Endothelial cell of umbilical vein (primary cell): ENCODE measurements at regions not wholly inside any gene's neighbourhood (a gene's known extent, or its start where the extent isn't known, plus 50 kb on each side); places are given as distances from the start of the nearest gene placed in this dataset.

ENCODE experiments used
- BruUV-seq: library from RNA; stranded (reverse); fragments of 400-500 nt; replicated peaks from 2 replicates; lab custom pipeline; 2021; lab: Mats Ljungman, UMichigan
- CTCF ChIA-PET: fragments of 300-600, 350-600 bp; sonication (Branson Sonifier 250); formaldehyde crosslinking; loops from one replicate; lab custom pipeline; 2021; ENCODE audit warnings: antibody characterized with exemption, inconsistent platforms; lab: Charles Lee
- POLR2A ChIA-PET: fragments of 300-600, 350-600 bp; sonication (Branson Sonifier 250); formaldehyde crosslinking; loops from one replicate; lab custom pipeline; 2021; ENCODE audit warnings: antibody characterized with exemption, inconsistent platforms; lab: Charles Lee
- DNase-seq: peaks from one replicate; pipeline ENCODE4 v3.0.0-alpha.2; 2011; ENCODE audit warnings: low read depth, low spot score
- FAIRE-seq: peaks from 2 replicates; lab custom pipeline; 2011; peaks lifted over from hg19 to GRCh38; lab: Jason Lieb, UNC
- H2AFZ ChIP-seq: 2 replicates; pipeline ENCODE4 v1.6.0; 2012; ENCODE audit warnings: low read depth, low read length, control low read depth, inconsistent platforms
- H3K27ac ChIP-seq: 2 replicates; pipeline ENCODE4 v1.5.1; 2011; ENCODE audit warnings: low read depth, mild to moderate bottlenecking, control low read depth, low read length, moderate library complexity; ENCODE audit not compliant: insufficient read depth
- H3K27me3 ChIP-seq, 2 experiments: 2 replicates each; pipeline versions ENCODE4 v1.6.0 to v1.6.1; 2011; ENCODE audit warnings: low read length in 2 of 2, mixed read lengths in 1 of 2; ENCODE audit not compliant: control insufficient read depth in 2 of 2, insufficient read depth in 2 of 2
- H3K36me3 ChIP-seq, 2 experiments: 2 replicates in 1 of 2; 3 replicates in 1 of 2; pipeline ENCODE4 v1.5.1; 2011; ENCODE audit warnings: low read length in 2 of 2, mild to moderate bottlenecking in 1 of 2, moderate library complexity in 1 of 2; ENCODE audit not compliant: control insufficient read depth in 2 of 2, insufficient read depth in 2 of 2; ENCODE audit errors: extremely low read depth in 1 of 2
- H3K4me1 ChIP-seq: 3 replicates; pipeline ENCODE4 v1.5.1; 2011; ENCODE audit warnings: mild to moderate bottlenecking, low read length; ENCODE audit not compliant: control insufficient read depth, insufficient read depth; ENCODE audit errors: extremely low read depth
- H3K4me2 ChIP-seq: 2 replicates; pipeline ENCODE4 v1.6.1; 2011; ENCODE audit warnings: low read length, control low read depth, mixed read lengths; ENCODE audit not compliant: insufficient read depth
- H3K4me3 ChIP-seq, 3 experiments: fragments of 200-600 bp in 1 of 3; sonication (generic), shearing (Covaris generic) in 1 of 3; replicated peaks in 1 of 3; 2 replicates each; pipeline ENCODE4 v1.5.1; 2011 to 2016; ENCODE audit warnings: control low read depth in 3 of 3, low read length in 3 of 3, mild to moderate bottlenecking in 2 of 3, inconsistent platforms in 1 of 3, low read depth in 1 of 3, moderate library complexity in 1 of 3; ENCODE audit not compliant: insufficient read depth in 1 of 3
- H3K79me2 ChIP-seq: 2 replicates; pipeline ENCODE4 v1.6.0; 2012; ENCODE audit warnings: low read length, inconsistent platforms; ENCODE audit not compliant: control insufficient read depth, insufficient read depth
- H3K9ac ChIP-seq: replicated peaks from 2 replicates; pipeline ENCODE3; 2011; ENCODE audit warnings: low read length, control low read depth; ENCODE audit not compliant: insufficient read depth; ENCODE audit errors: extremely low read depth
- H3K9me1 ChIP-seq: replicated peaks from 3 replicates; pipeline ENCODE4 v1.6.0; 2011; ENCODE audit warnings: mild to moderate bottlenecking, low read length; ENCODE audit not compliant: control insufficient read depth, insufficient read depth; ENCODE audit errors: extremely low read depth
- H3K9me3 ChIP-seq: replicated peaks from 2 replicates; pipeline ENCODE4 v1.5.1; 2012; ENCODE audit warnings: low read length, inconsistent platforms; ENCODE audit not compliant: control insufficient read depth, insufficient read depth
- H4K20me1 ChIP-seq: replicated peaks from 2 replicates; pipeline ENCODE3; 2011; ENCODE audit warnings: mild to moderate bottlenecking, low read length; ENCODE audit not compliant: control insufficient read depth, insufficient read depth; ENCODE audit errors: extremely low read depth
- EZH2 ChIP-seq: IDR thresholded peaks from 2 replicates; pipeline ENCODE4 v1.6.1; 2012; ENCODE audit warnings: borderline replicate concordance, low read depth, mild to moderate bottlenecking, moderate library complexity, low read length, inconsistent platforms; ENCODE audit not compliant: severe bottlenecking
- FOS ChIP-seq: IDR thresholded peaks from 2 replicates; pipeline ENCODE4 v1.6.1; 2011; ENCODE audit warnings: mild to moderate bottlenecking, low read length, moderate library complexity, borderline replicate concordance; ENCODE audit not compliant: insufficient read depth
- GATA2 ChIP-seq: IDR thresholded peaks from 2 replicates; pipeline ENCODE4 v1.7.0; 2011; ENCODE audit warnings: low read depth, mild to moderate bottlenecking, moderate library complexity, mixed read lengths, low read length; ENCODE audit not compliant: insufficient read length, insufficient read depth
- JUN ChIP-seq: IDR thresholded peaks from 2 replicates; pipeline ENCODE4 v1.6.1; 2011; ENCODE audit warnings: borderline replicate concordance, low read depth; ENCODE audit not compliant: insufficient read length, insufficient read depth
- MYC ChIP-seq: IDR thresholded peaks from one replicate; pipeline ENCODE4 v1.6.1; 2011; ENCODE audit warnings: mild to moderate bottlenecking, low read depth, low read length
- POLR2A ChIP-seq: IDR thresholded peaks from 2 replicates; pipeline ENCODE4 v1.6.1; 2012; ENCODE audit warnings: low read depth, mild to moderate bottlenecking, control low read depth, low read length
- POLR2AphosphoS5 ChIP-seq: IDR thresholded peaks from 2 replicates; pipeline ENCODE4 v1.6.1; 2012; ENCODE audit warnings: low read depth, mild to moderate bottlenecking, control low read depth, low read length, moderate library complexity; ENCODE audit not compliant: insufficient read depth
- dilution Hi-C: fragments of 300-500 bp; cut with MboI; formaldehyde crosslinking; loops from one replicate; pipeline ENCODE4 v1.15.0; 2019; ENCODE audit warnings: low sequenced_read_pairs; ENCODE audit not compliant: extremely low pct_ligation_motif_present
- intact Hi-C: fragments of 100-400 bp; cut with micrococcal nuclease; formaldehyde crosslinking; loops from one replicate; pipeline ENCODE4 v1.10.0; 2022
- TF ChIP-seq, protein P1 (sequence below): IDR thresholded peaks from 2 replicates; pipeline ENCODE4 v1.6.1; 2011; ENCODE audit not compliant: insufficient read depth, insufficient read length
- TF ChIP-seq, protein P2 (sequence below), 2 donors: IDR thresholded peaks; 1 replicate in 1 of 2; 2 replicates in 1 of 2; pipeline ENCODE4 v1.5.1; 2011; ENCODE audit warnings: low read length in 2 of 2, mild to moderate bottlenecking in 2 of 2, moderate library complexity in 2 of 2, control low read depth in 1 of 2, inconsistent platforms in 1 of 2, low read depth in 1 of 2; ENCODE audit not compliant: insufficient read depth in 1 of 2; ENCODE audit errors: extremely low read depth in 1 of 2

DNA sequence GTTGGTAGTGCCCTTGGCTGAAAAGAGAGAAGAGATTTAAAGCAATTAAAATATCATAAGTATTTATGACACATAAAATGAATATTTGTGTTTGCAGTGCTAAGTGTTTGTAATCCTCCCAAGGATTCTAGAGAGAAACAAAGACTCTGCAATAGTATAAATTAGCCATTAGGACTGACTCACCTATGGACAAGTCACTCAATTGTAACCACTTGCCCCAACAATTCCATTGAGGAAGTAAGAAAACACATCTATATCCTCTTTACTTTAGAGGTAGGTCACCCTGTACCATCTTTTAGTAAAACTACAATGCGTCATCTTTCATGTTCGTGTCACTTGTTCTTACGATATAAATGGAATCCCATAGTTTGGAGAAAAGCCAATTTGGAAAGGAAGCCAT lies 85.7 kb upstream of the INHBA start:
- Histone ChIP-seq H3K9me3 (no peaks in the 10 kb centered on the region), H3K27ac (no peak overlapping the region), H3K4me2 (no peak overlapping the region), H2AFZ (no peak overlapping the region), H3K9ac (no peak overlapping the region), H3K79me2 (no peaks in the 10 kb centered on the region), H4K20me1 (no peaks in the 10 kb centered on the region), H3K27me3 (no peaks in the 10 kb centered on the region), H3K4me1 (no peaks in the 10 kb centered on the region), H3K4me3 (no peak overlapping the region), H3K9me1 (no peaks in the 10 kb centered on the region), H3K36me3 (no peaks in the 10 kb centered on the region)
- dilution Hi-C loops, result no loop called here
- ChIA-PET POLR2A (no interaction called here), CTCF (no interaction called here)
- intact Hi-C loops, result no loop called here
- TF ChIP-seq JUN, result no peak
- TF ChIP-seq MYC, result no peak
- TF ChIP-seq POLR2A, result no peak
- TF ChIP-seq FOS, result no peak
- no peak for TF ChIP-seq POLR2AphosphoS5
- no peak for TF ChIP-seq GATA2
- TF ChIP-seq, protein P1, sequence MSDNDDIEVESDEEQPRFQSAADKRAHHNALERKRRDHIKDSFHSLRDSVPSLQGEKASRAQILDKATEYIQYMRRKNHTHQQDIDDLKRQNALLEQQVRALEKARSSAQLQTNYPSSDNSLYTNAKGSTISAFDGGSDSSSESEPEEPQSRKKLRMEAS, result no peak
- TF ChIP-seq, protein P2, sequence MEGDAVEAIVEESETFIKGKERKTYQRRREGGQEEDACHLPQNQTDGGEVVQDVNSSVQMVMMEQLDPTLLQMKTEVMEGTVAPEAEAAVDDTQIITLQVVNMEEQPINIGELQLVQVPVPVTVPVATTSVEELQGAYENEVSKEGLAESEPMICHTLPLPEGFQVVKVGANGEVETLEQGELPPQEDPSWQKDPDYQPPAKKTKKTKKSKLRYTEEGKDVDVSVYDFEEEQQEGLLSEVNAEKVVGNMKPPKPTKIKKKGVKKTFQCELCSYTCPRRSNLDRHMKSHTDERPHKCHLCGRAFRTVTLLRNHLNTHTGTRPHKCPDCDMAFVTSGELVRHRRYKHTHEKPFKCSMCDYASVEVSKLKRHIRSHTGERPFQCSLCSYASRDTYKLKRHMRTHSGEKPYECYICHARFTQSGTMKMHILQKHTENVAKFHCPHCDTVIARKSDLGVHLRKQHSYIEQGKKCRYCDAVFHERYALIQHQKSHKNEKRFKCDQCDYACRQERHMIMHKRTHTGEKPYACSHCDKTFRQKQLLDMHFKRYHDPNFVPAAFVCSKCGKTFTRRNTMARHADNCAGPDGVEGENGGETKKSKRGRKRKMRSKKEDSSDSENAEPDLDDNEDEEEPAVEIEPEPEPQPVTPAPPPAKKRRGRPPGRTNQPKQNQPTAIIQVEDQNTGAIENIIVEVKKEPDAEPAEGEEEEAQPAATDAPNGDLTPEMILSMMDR (IDR thresholded peaks at IDR 0.05; ENCODE audit: extremely low read depth in 1 of 2, insufficient read depth in 1 of 2, low read depth in 1 of 2, low read length in 2 of 2), result no peak
- no peak for TF ChIP-seq EZH2
- DNase-seq, result no peak
- BruUV-seq, result no TSS peak
- FAIRE-seq, result no peak
